ENCODE measurements at regions not wholly inside any gene's neighbourhood (a gene's known extent, or its start where the extent isn't known, plus 50 kb on each side); places are given as distances from the start of the nearest gene placed in this dataset.
"Not testable (repeated sequence)": the region's sequence is repeated elsewhere in the genome, so short reads cannot be mapped to it uniquely, and the experiment has no call there.

DNA sequence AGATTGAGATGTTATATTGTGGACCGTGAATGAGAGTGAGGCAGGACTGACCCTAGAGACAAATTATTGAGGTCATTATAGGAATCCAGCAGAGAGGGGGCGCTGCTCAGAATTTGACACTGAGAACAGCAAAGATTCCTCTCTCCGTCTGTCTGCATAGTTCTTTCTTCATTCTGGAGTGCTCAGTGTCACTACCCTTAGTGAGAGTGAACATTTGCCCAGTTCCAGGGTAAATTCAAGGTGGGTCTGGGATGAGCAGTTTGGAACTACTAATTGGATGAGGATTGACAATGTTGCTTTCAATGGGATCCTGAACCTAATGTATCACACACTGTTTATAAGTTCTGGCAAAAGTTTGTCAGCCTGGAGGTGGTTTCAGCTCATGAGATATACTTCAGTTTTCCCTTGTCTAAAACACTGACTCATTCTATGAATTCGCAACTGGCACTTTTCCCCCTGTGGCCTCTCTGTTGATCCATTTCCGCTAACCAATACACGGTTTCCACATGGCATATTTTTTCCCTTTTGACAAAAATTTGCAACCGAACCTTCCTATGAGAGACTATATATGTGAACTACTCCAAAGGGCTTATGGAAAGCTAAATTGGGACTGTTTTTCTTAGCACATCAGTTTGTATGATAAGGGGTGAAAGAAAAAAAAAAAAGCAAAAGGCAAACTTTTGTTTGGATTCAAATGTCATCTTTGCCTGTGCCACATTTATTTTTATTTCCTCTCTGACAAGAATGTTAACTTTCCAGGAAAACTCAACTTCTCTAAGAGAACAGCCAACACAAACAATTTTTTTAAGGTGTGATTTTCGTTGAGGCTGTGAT, 1240.7 kb upstream of the WWC1 start:
- DNase-seq, result no peak

DNA sequence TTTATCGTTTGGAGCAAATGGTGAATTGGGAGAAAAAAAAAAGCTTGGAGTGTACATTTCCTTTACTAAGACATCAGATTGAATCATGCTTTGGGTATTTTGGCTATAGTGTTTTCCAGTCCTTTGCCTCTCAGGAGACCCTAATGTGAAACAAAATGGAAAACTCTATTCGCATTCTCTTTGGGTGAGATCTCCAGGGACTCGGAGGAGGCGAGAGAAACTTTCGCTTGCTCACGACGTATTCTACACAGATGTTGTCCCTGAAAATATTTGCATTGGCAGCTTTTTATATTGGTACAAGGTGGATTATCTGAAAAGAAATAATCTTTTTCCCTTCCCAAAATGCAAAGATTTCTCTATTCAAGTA, 1240.1 kb upstream of the WWC1 start:
- DNase-seq, result no peak

- DNase-seq, result no peak
These were observed 1238.7 kb upstream of the WWC1 start for GRCh38 chr5:167052791-167053190.

- DNase-seq, result no peak
These were observed 1233.8 kb upstream of the WWC1 start for GRCh38 chr5:167057665-167058064.

GRCh38 chr5:167061695-167062094, 1229.8 kb upstream of the WWC1 start:
- no peak for DNase-seq

- DNase-seq, result no peak
These were observed 1228.3 kb upstream of the WWC1 start for GRCh38 chr5:167063116-167063515.

DNA sequence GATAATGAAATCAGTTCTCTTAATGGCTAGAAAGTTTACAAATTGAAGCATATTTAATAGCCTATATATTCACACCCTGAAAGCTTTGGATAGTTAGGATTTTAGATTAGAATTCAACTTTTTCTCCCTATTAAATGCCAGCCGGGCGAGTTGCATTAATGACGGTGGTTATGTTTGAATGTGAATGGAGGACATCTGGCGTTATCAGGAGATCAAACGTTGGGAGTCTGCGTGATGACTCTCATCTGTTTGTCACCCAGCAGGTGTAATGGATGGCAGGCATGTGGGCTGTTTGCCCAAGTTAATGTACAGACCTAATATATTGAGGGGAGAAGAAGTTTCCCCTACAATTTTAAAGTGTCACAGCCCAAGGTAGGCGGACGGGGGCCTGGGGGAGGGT, 1227.7 kb upstream of the WWC1 start:
- DNase-seq, result no peak

DNA sequence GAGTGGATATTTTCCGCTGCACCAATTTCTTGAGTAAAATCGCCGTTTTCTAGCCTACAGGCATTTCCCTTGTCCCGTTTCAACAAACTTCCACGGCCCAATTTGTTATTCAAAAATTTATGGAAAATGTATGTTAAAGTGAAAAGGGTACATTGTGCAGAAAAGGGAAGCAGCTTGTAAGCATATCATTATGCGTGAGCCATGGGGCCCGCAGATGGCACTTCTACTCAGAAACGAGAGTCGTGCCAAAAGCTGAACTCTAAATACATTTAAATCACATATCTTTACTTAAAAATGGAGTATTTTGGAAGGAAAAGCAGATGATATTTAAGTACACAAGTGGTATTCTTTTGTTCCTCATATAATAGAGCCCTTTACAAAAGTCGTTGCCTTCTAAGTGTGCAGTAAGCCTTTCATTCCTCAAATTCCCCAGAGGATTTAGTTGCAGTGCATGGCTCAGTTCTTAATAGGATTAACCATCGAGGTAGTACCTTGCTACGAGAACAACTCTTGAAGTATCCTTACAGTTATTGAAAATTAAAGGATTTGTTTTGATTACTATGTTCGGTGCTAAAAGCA, 1227.2 kb upstream of the WWC1 start:
- no peak for DNase-seq

DNA sequence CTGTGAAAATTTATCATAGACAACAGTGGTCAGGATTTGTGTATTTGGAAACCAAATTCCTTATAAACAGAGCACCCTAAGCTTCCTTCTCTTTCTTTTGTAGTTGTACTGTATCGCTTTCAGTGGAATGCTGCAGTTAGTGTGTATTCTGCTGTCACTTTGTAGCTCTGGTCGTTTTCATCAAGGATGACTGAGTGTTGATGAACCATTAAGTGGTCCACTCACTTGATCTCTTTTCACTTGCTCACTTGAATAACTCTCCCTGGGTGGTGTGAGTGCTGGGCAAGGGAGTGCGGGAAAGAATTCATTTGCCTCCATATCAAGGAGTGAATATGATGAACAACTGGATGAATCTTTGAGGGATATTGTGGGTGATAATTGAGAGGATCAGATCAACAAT, 1225.7 kb upstream of the WWC1 start:
- DNase-seq, result no peak

- DNase-seq, result no peak
These were observed 1219.3 kb upstream of the WWC1 start for GRCh38 chr5:167071981-167072610.

DNA sequence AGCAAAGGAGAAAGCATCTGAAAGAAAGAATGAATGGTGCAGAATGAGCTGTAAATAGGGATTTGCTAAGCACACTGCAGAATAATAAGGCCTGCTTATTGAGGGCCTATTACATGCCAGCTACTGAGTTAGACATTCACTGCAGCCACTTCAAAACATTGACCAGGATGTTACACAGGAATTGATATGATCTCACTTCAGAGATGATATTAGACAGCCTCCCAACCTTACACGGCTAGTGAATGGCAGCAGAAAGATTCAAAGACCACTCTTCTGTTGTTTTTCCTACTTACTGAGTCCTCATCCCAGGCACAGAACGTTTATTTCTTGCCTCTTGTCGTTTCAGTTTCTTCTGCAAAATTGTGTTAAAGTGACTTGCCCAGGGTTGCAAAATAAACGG, 1209.9 kb upstream of the WWC1 start:
- no peak for DNase-seq

- no peak for DNase-seq
These were observed 1194.6 kb upstream of the WWC1 start for GRCh38 chr5:167096816-167097215.

GRCh38 chr5:167104351-167104750, 1187.1 kb upstream of the WWC1 start:
- no peak for DNase-seq

DNA sequence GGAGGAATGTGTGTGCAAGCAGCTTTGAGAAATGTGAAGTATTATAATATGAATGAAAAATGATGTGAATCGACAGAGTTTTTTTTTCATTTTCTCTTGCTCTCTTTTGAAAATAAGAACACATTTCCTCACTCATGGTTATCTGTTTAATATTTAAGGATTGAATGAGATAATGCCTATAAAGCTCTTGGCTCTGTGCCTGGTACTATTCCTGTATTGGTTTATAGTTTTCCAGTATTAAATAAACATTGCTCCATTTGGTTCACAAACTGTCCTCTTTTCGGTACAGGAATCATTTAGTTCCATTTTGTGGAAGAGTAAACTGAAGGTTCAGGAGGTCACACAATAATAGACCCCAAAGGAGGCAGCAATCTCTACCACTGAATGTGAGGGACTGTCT, 1185.5 kb upstream of the WWC1 start:
- DNase-seq, result no peak

DNA sequence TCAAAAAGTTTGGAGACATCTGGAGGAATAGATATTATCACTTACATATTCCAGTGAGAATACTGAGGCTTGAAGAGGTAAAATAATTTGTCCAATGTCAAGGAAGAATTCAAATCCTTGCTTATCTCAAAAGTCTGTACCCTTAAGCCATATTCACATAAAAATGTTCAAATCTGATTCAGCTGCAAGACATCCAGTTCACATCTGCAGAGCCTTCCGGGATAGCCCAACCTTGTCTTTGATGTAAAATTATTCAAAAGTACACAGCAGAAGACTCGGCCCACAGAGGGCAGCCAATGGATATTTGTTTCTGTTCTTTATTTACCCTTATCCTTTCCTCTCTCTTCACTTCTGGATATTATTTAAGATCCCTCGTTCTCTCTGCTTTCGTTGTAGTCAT, 1183.8 kb upstream of the WWC1 start:
- DNase-seq, result no peak

GRCh38 chr5:167108266-167108665, 1183.2 kb upstream of the WWC1 start:
- DNase-seq, result not testable (repeated sequence)

DNA sequence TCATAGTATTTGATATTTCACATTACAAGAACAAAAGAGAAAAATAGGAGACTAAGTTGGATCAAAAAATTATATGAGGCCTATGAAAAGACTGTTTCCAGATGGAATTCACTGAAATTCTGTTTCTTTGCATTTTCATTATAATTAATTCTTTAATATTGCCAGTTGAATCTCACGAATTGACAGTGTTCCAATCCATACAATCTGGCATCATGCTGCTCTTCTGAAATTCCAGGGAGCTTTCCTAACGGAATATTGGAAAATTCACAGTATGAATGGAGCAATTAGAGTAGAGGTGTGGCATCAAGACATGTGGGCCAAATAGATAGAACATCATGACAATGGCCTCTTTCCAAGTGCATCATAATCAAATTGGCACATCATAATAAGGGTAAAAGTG, 1178.9 kb upstream of the WWC1 start:
- DNase-seq, result no peak

DNA sequence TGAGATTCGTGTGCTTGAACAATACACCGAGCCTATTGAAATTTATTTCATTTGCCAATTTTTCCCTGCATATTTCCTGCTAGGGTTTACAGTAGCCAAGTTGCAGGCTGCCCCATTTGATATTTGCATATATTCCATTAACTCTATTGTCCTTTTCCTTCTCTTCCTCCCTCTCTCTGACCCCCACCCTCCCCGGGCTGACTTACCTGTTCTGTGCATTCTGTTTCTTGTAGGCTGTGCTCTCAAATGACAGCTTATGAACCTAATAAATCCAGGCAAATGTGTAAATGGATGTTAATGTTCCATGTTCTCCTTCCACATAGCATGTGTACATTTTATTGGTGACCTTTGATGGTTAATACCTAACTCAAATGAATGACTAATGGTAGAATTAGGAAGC, 1169.2 kb upstream of the WWC1 start:
- DNase-seq, result no peak

GRCh38 chr5:167123126-167123525, 1168.3 kb upstream of the WWC1 start:
- no peak for DNase-seq

GRCh38 chr5:167128581-167128980, 1162.9 kb upstream of the WWC1 start:
- no peak for DNase-seq

DNA sequence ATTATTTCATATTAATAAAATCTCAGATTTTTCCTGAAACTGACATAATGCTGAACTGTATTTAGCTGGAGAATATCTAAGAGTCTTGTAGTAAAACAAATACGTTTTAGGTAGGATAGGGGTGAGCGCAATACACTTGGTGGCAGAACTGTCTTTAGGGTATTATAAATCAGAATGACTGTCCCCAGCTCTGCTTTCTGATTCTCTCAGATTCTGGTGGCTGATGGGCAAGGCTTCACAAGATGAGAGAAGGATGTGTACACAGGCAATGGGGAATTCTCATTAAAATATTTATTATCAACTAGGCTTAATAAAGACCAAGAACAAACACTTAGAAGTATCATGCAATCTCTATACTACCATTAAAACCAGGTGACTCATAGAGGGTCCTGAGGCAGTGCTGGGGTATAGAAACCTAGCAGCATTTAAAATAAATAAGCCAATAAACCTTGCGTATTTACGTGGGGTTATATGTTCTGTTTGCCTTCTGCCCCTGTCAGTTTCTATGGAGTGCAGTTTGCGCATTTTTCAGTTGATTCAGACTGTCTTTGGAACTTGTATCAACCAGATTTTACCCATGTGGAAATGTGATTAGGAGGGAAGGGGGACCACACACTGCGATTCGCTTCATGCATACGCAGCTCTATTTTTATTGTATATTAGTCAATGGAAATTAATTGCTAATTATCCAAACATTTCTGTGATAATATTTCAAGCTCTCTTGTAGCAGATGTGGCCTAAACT, 1150.7 kb upstream of the WWC1 start:
- no peak for DNase-seq

GRCh38 chr5:167143716-167144115, 1147.7 kb upstream of the WWC1 start:
- no peak for DNase-seq

DNA sequence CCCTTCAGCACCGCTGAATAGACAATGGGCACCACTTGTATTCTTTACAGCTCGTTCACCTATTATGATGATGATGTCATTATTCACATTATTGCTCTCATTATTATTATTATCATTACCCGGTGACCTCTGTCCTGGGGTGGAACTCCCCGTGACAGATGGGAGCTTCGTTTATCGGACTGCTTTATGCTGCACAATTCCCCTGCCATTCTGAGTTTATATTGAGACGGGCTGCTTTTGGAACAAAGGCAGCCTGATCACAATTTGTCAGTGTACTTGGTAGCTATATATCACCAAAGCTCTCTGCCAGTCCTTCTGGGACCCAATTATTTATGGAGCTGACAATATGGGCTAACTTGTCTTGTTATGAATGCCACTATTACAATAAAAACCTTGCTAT, 1145.6 kb upstream of the WWC1 start:
- no peak for DNase-seq

- DNase-seq, result no peak
These were observed 1143.6 kb upstream of the WWC1 start for GRCh38 chr5:167147879-167148278.
